IMR-90 (cell line): ENCODE measurements at regions not wholly inside any gene's neighbourhood (a gene's known extent, or its start where the extent isn't known, plus 50 kb on each side); places are given as distances from the start of the nearest gene placed in this dataset.

Experiments used
- ATAC-seq: fragments of 200-7000 bp; cut with Tn5 transposase; 2 replicates; pipeline ENCODE4 v1.9.1; 2020; ENCODE audit warnings: low read depth, mild to moderate bottlenecking, moderate library complexity
- BruUV-seq: library from RNA; stranded (reverse); fragments of 400-500 nt; replicated peaks from 2 replicates; lab custom pipeline; 2021; lab: Mats Ljungman, UMichigan
- CTCF ChIA-PET: fragments of 300-600 bp; formaldehyde crosslinking; extraction: SDS; loops from one replicate; lab custom pipeline; 2021; ENCODE audit warnings: antibody characterized with exemption; lab: Yijun Ruan, JAX
- POLR2A ChIA-PET: fragments of 300-600 bp; sonication (Branson Sonifier 250); formaldehyde crosslinking; loops from one replicate; lab custom pipeline; 2022; ENCODE audit warnings: antibody characterized with exemption; ENCODE audit not compliant: unreplicated experiment; lab: Charles Lee
- DNase-seq: peaks from one replicate; pipeline ENCODE4 v3.0.0; 2013
- H2AFZ ChIP-seq: replicated peaks from 2 replicates; pipeline ENCODE3; 2013; ENCODE audit warnings: low read length, mild to moderate bottlenecking; ENCODE audit not compliant: poor library complexity
- H2AK5ac ChIP-seq: 2 replicates; pipeline ENCODE4 v1.6.1; 2013; ENCODE audit warnings: low read depth, low read length, inconsistent platforms
- H2AK9ac ChIP-seq: replicated peaks from 2 replicates; pipeline ENCODE3; 2013; ENCODE audit warnings: mild to moderate bottlenecking, low read depth, low read length, moderate library complexity; ENCODE audit not compliant: poor library complexity
- H2BK120ac ChIP-seq: 2 replicates; pipeline ENCODE4 v1.6.1; 2013; ENCODE audit warnings: low read depth, low read length, inconsistent platforms
- H2BK15ac ChIP-seq: 3 replicates; pipeline ENCODE4 v1.6.1; 2013; ENCODE audit warnings: low read depth, low read length, inconsistent platforms
- H2BK20ac ChIP-seq: 2 replicates; pipeline ENCODE4 v1.6.1; 2013; ENCODE audit warnings: low read depth, mild to moderate bottlenecking, inconsistent platforms, low read length, moderate library complexity
- H2BK5ac ChIP-seq: 2 replicates; pipeline ENCODE4 v1.6.1; 2013; ENCODE audit warnings: mild to moderate bottlenecking, low read depth, low read length, inconsistent platforms; ENCODE audit not compliant: poor library complexity, severe bottlenecking
- H3K14ac ChIP-seq: replicated peaks from 2 replicates; pipeline ENCODE4 v1.6.1; 2013; ENCODE audit warnings: low read depth, low read length, inconsistent platforms
- H3K18ac ChIP-seq: 2 replicates; pipeline ENCODE4 v1.6.1; 2013; ENCODE audit warnings: low read depth, low read length, control low read depth
- H3K23ac ChIP-seq: 2 replicates; pipeline ENCODE4 v1.6.1; 2013; ENCODE audit warnings: low read depth, low read length, inconsistent platforms
- H3K27ac ChIP-seq: 2 replicates; pipeline ENCODE4 v1.5.1; 2013; ENCODE audit warnings: mild to moderate bottlenecking, control low read depth, low read length; ENCODE audit not compliant: insufficient read depth
- H3K27me3 ChIP-seq: 2 replicates; pipeline ENCODE4 v1.6.1; 2013; ENCODE audit warnings: low read length; ENCODE audit not compliant: control insufficient read depth, insufficient read depth
- H3K36me3 ChIP-seq: 2 replicates; pipeline ENCODE4 v1.6.1; 2013; ENCODE audit warnings: low read length, mixed read lengths; ENCODE audit not compliant: control insufficient read depth, insufficient read depth
- H3K4ac ChIP-seq: 2 replicates; pipeline ENCODE4 v1.6.1; 2013; ENCODE audit warnings: low read depth, low read length, inconsistent platforms
- H3K4me1 ChIP-seq: 2 replicates; pipeline ENCODE4 v1.6.1; 2013; ENCODE audit warnings: low read length, mixed read lengths; ENCODE audit not compliant: control insufficient read depth, insufficient read depth
- H3K4me2 ChIP-seq: 2 replicates; pipeline ENCODE4 v1.6.1; 2013; ENCODE audit warnings: low read depth, mild to moderate bottlenecking, control low read depth, low read length, moderate library complexity
- H3K4me3 ChIP-seq: 2 replicates; pipeline ENCODE4 v1.5.1; 2013; ENCODE audit warnings: low read depth, mild to moderate bottlenecking, control low read depth, low read length, moderate library complexity; ENCODE audit not compliant: insufficient read depth
- H3K56ac ChIP-seq: 2 replicates; pipeline ENCODE4 v1.6.1; 2013; ENCODE audit warnings: low read length, inconsistent platforms; ENCODE audit not compliant: insufficient read depth; ENCODE audit errors: extremely low read depth
- H3K79me1 ChIP-seq, 2 experiments: 2 replicates each; pipeline ENCODE4 v1.6.1; 2013; ENCODE audit warnings: low read length in 2 of 2, inconsistent platforms in 1 of 2, low read depth in 1 of 2
- H3K9ac ChIP-seq: 2 replicates; pipeline ENCODE4 v1.6.1; 2013; ENCODE audit warnings: low read depth, low read length, control low read depth
- H3K9me1 ChIP-seq: 2 replicates; pipeline ENCODE4 v1.6.1; 2013; ENCODE audit warnings: low read length, inconsistent platforms; ENCODE audit not compliant: insufficient read depth
- H3K9me3 ChIP-seq: 2 replicates; pipeline ENCODE4 v1.6.1; 2013; ENCODE audit warnings: low read length; ENCODE audit not compliant: control insufficient read depth, insufficient read depth
- H4K20me1 ChIP-seq: 2 replicates; pipeline ENCODE4 v1.6.1; 2013; ENCODE audit warnings: low read length, inconsistent platforms; ENCODE audit not compliant: insufficient read depth
- H4K5ac ChIP-seq: 2 replicates; pipeline ENCODE4 v1.6.1; 2013; ENCODE audit warnings: mild to moderate bottlenecking, low read depth, low read length, control low read depth
- H4K8ac ChIP-seq, 2 experiments: 2 replicates each; pipeline ENCODE4 v1.6.1; 2013; ENCODE audit warnings: low read depth in 2 of 2, low read length in 2 of 2, control low read depth in 1 of 2, inconsistent platforms in 1 of 2
- H4K91ac ChIP-seq: 2 replicates; pipeline ENCODE4 v1.6.1; 2013; ENCODE audit warnings: low read depth, low read length, inconsistent platforms; ENCODE audit not compliant: insufficient read depth
- CHD1 ChIP-seq: IDR thresholded peaks from 2 replicates; pipeline ENCODE4 v1.6.1; 2012; ENCODE audit warnings: low read depth, low read length, improper control_type of control experiment
- WGBS, 2 experiments: methylation state at CpG; one replicate each; pipeline versions ENCODE4 v1.1.5 to v1.1.7; 2013; ENCODE audit warnings: missing lambda C conversion rate in 2 of 2; ENCODE audit not compliant: insufficient read length in 1 of 2; ENCODE audit errors: extremely low coverage in 2 of 2; 5-methylcytosine and 5-hydroxymethylcytosine counted together
- dilution Hi-C: fragments of 300-500 bp; cut with HindIII; formaldehyde crosslinking; loops from one replicate; pipeline ENCODE4 v1.14.3; 2018; ENCODE audit warnings: low sequenced_read_pairs; ENCODE audit not compliant: unreplicated experiment
- in situ Hi-C: fragments of 300-500 bp; cut with MboI; formaldehyde crosslinking; loops from 3 replicates; pipeline ENCODE4 v1.14.3; 2019; ENCODE audit warnings: low sequenced_read_pairs, inconsistent platforms, mixed read lengths
- intact Hi-C: fragments of 100-400 bp; cut with micrococcal nuclease; formaldehyde crosslinking; loops from 2 replicates; pipeline ENCODE4 v1.10.0; 2022

- H2AK9ac ChIP-seq: no peak overlapping the region
- dilution Hi-C loops: no loop called here
- H3K9me1 ChIP-seq: no peaks in the 10 kb centered on the region
- H4K20me1 ChIP-seq: no peaks in the 10 kb centered on the region
- no peaks in the 10 kb centered on the region for H3K79me1 ChIP-seq
- no peaks in the 10 kb centered on the region for H3K36me3 ChIP-seq
- ChIA-PET POLR2A (no interaction called here), CTCF (no interaction called here)
- H3K18ac ChIP-seq: no peak overlapping the region
- ATAC-seq: no peak
- WGBS, 2 experiments: 5% methylated on average over 3 of the region's 6 CpGs; no CpG with 5 or more reads in 1 of the 2 experiments
- TF ChIP-seq CHD1: no peak
- H2BK5ac ChIP-seq: no peak overlapping the region
- no peaks in the 10 kb centered on the region for H3K4me1 ChIP-seq
- H3K23ac ChIP-seq: no peak overlapping the region
- no TSS peak for BruUV-seq
- no peak overlapping the region for H3K4me3 ChIP-seq
- H4K5ac ChIP-seq: no peak overlapping the region
- H2BK120ac ChIP-seq: no peak overlapping the region
- H3K27ac ChIP-seq: no peak overlapping the region
- no peak overlapping the region for H3K4me2 ChIP-seq
- H2BK20ac ChIP-seq: no peak overlapping the region
- no peak overlapping the region for H4K8ac ChIP-seq
- H2AFZ ChIP-seq: no peak overlapping the region
- H3K27me3 ChIP-seq: no peaks in the 10 kb centered on the region
- no peak for DNase-seq
- intact Hi-C loops: no loop called here
- H2BK15ac ChIP-seq: no peak overlapping the region
- H3K4ac ChIP-seq: no peak overlapping the region
- in situ Hi-C loops: no loop called here
- H3K14ac ChIP-seq: no peak overlapping the region
- no peak overlapping the region for H4K91ac ChIP-seq
- H3K56ac ChIP-seq: no peak overlapping the region
- H2AK5ac ChIP-seq: no peak overlapping the region
- H3K9ac ChIP-seq: no peak overlapping the region
- H3K9me3 ChIP-seq: no peaks in the 10 kb centered on the region
Observed at GRCh38 chr1:37298769-37299168, 175.6 kb upstream of the ZC3H12A start.
